SK-N-SH treated with all-trans-retinoic acid at 6 μM for 48 hours (cell line): ENCODE measurements at regions not wholly inside any gene's neighbourhood (a gene's known extent, or its start where the extent isn't known, plus 50 kb on each side); places are given as distances from the start of the nearest gene placed in this dataset.

Source experiments
- ESRRG ChIP-seq: fragments of 250-450 bp; sonication (Bioruptor Pico); IDR thresholded peaks from 2 replicates; pipeline ENCODE4 v1.6.1; 2021; ENCODE audit warnings: mild to moderate bottlenecking
- ISL1 ChIP-seq: fragments of 250-450 bp; sonication (Bioruptor Pico); IDR thresholded peaks from 2 replicates; pipeline ENCODE4 v2.1.2; 2022; ENCODE audit warnings: mild to moderate bottlenecking, moderate library complexity
- PATZ1 ChIP-seq: fragments of 250-450 bp; sonication (Bioruptor Pico); IDR thresholded peaks from 2 replicates; pipeline ENCODE4 v1.8.0; 2020; ENCODE audit warnings: mild to moderate bottlenecking, moderate library complexity, borderline replicate concordance
- ZC3H10 ChIP-seq: fragments of 250-450 bp; sonication (Bioruptor Pico); IDR thresholded peaks from 2 replicates; pipeline ENCODE4 v1.5.1; 2021; ENCODE audit warnings: mild to moderate bottlenecking, moderate library complexity
- ZFP3 ChIP-seq: fragments of 250-450 bp; sonication (Bioruptor Pico); IDR thresholded peaks from 2 replicates; pipeline ENCODE4 v1.5.0; 2020; ENCODE audit warnings: mild to moderate bottlenecking, moderate library complexity
- TF ChIP-seq, protein P1 (sequence below): fragments of 250-450 bp; sonication (Bioruptor Pico); IDR thresholded peaks from 2 replicates; pipeline ENCODE4 v1.5.1; 2020; ENCODE audit warnings: low read depth, mild to moderate bottlenecking, moderate library complexity

DNA sequence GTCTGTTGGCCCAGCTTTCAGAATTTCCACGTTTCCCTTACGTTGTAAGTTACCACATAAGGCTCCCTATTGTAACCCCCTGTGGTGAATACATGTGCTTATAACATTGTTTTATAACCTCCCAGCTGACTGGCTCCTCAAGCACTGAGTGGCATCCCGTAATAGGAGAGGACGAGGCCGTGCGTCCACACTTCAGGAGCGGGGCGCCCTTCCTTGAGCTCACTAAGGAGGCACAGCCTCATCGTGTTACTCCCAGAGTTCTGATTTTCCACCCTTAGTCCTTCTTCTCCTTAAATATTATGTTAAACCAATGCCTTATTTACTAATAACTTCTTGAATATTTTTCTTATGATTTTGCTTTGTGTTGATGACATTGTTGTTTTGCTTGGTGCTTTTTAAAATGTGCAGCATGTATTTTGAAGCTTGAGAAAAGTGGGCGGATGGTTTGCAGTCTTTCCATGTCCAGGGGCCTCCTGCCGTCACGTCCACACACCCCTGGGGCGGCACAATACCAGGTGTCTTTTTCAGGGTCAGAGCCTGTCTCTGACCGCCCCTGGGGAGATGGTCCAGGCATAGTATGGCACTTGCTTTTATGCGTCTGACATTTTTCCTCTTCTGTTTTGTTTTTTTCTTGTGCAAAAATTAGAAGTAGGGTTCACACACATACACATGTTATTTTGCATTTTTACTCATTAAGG lies 181.8 kb downstream of the DLL1 start:
- TF ChIP-seq ZC3H10 (CRISPR knock-in tag) (no peak), ZFP3 (CRISPR knock-in tag) (no peak), ISL1 (CRISPR knock-in tag) (no peak), PATZ1 (CRISPR knock-in tag) (no peak), ESRRG (CRISPR knock-in tag) (no peak)
- TF ChIP-seq, protein P1, sequence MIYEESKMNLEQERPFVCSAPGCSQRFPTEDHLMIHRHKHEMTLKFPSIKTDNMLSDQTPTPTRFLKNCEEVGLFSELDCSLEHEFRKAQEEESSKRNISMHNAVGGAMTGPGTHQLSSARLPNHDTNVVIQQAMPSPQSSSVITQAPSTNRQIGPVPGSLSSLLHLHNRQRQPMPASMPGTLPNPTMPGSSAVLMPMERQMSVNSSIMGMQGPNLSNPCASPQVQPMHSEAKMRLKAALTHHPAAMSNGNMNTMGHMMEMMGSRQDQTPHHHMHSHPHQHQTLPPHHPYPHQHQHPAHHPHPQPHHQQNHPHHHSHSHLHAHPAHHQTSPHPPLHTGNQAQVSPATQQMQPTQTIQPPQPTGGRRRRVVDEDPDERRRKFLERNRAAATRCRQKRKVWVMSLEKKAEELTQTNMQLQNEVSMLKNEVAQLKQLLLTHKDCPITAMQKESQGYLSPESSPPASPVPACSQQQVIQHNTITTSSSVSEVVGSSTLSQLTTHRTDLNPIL (CRISPR knock-in tag): no peak
